GM23248 (cell line): ENCODE measurements at regions not wholly inside any gene's neighbourhood (a gene's known extent, or its start where the extent isn't known, plus 50 kb on each side); places are given as distances from the start of the nearest gene placed in this dataset.

Source experiments
- DNase-seq: peaks from one replicate; pipeline ENCODE4 v3.0.0-alpha.2; 2015
- H2AFZ ChIP-seq: fragments of 200-600 bp; sonication (generic); 2 replicates; pipeline ENCODE4 v1.6.1; 2016; ENCODE audit warnings: antibody characterized with exemption
- H3F3A ChIP-seq: fragments of 200-600 bp; sonication (generic); 2 replicates; pipeline ENCODE4 v1.6.1; 2016; ENCODE audit warnings: mild to moderate bottlenecking, antibody characterized with exemption, mixed run types; ENCODE audit not compliant: insufficient read depth
- H3K27ac ChIP-seq: fragments of 200-600 bp; sonication (generic); 2 replicates; pipeline ENCODE4 v1.5.1; 2016; ENCODE audit warnings: mild to moderate bottlenecking
- H3K27me3 ChIP-seq: fragments of 200-600 bp; sonication (generic); replicated peaks from 2 replicates; pipeline ENCODE4 v1.6.1; 2016; ENCODE audit warnings: mild to moderate bottlenecking; ENCODE audit not compliant: insufficient read depth
- H3K36me3 ChIP-seq: fragments of 200-600 bp; sonication (generic); 2 replicates; pipeline ENCODE4 v1.6.1; 2016; ENCODE audit warnings: low read depth, mild to moderate bottlenecking
- H3K4me1 ChIP-seq: fragments of 200-600 bp; sonication (generic); 2 replicates; pipeline ENCODE4 v1.6.1; 2016; ENCODE audit warnings: mild to moderate bottlenecking; ENCODE audit not compliant: insufficient read depth
- H3K4me2 ChIP-seq: fragments of 200-600 bp; sonication (generic); one replicate; pipeline ENCODE4 v1.6.1; 2016; ENCODE audit warnings: mild to moderate bottlenecking; ENCODE audit not compliant: unreplicated experiment
- H3K4me3 ChIP-seq: fragments of 200-600 bp; sonication (generic); 2 replicates; pipeline ENCODE4 v1.5.1; 2016; ENCODE audit warnings: mild to moderate bottlenecking
- H3K79me2 ChIP-seq: fragments of 200-600 bp; sonication (generic); 2 replicates; pipeline ENCODE4 v1.6.1; 2016; ENCODE audit warnings: mild to moderate bottlenecking; ENCODE audit not compliant: insufficient read depth
- H3K9ac ChIP-seq: fragments of 200-600 bp; sonication (generic); 2 replicates; pipeline ENCODE4 v1.6.1; 2016; ENCODE audit warnings: mild to moderate bottlenecking
- H3K9me2 ChIP-seq: fragments of 200-600 bp; sonication (generic); 2 replicates; pipeline ENCODE4 v1.6.1; 2016; ENCODE audit warnings: mixed run types, mild to moderate bottlenecking, moderate library complexity; ENCODE audit not compliant: insufficient read depth
- H3K9me3 ChIP-seq: fragments of 200-600 bp; sonication (generic); one replicate; pipeline ENCODE4 v1.6.1; 2017; ENCODE audit warnings: low read depth
- H4K20me1 ChIP-seq: fragments of 200-600 bp; sonication (generic); 2 replicates; pipeline ENCODE4 v1.6.0; 2016; ENCODE audit not compliant: insufficient read depth
- EZH2 ChIP-seq: fragments of 200-600 bp; sonication (generic); IDR thresholded peaks from 2 replicates; pipeline ENCODE4 v1.6.1; 2018; ENCODE audit warnings: antibody characterized with exemption, mild to moderate bottlenecking; ENCODE audit not compliant: insufficient read depth, poor library complexity, severe bottlenecking
- EZH2phosphoT487 ChIP-seq: fragments of 200-600 bp; sonication (generic); IDR thresholded peaks from 2 replicates; pipeline ENCODE4 v1.6.1; 2018; ENCODE audit warnings: antibody characterized with exemption, moderate library complexity, mild to moderate bottlenecking, low read depth; ENCODE audit not compliant: insufficient read depth
- WGBS, 2 experiments: methylation state at CpG; one replicate each; pipeline ENCODE4 v1.1.6; 2015 to 2017; ENCODE audit warnings: low lambda C conversion rate in 2 of 2, low coverage in 1 of 2; ENCODE audit errors: missing lambda C conversion rate in 2 of 2; 5-methylcytosine and 5-hydroxymethylcytosine counted together
- in situ Hi-C: fragments of 300-500 bp; cut with MboI; formaldehyde crosslinking; loops from 2 replicates; pipeline ENCODE4 v1.15.0; 2020

DNA sequence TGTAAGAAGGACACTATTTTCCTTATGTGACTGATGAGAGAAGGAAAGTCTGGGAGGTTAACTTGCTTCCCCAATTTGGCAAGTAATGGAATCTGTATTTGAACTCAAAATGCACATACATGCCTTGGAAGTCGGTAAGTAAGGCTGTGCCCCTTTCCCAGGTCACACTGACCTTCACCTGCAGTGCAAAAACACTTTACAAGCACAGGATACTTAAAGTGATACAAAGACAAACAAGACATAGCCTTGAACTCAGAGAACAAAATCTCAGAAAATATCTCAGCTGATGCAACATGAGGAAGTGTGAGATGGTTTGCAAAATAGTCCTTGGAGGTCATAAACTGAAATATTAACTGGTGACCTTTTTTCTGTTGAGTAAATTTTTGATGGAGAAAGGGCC is 251.1 kb downstream of the RAB38 start:
- no peak overlapping the region for H3K4me2 ChIP-seq
- H3K9me3 ChIP-seq: no peaks in the 10 kb centered on the region
- no peak overlapping the region for H2AFZ ChIP-seq
- DNase-seq: no peak
- H3K9me2 ChIP-seq: no peaks in the 10 kb centered on the region
- H3F3A ChIP-seq: 0 out of 2 replicates have a peak, but pooled peaks cover 4% of the 10 kb centered on the region
- H3K4me1 ChIP-seq: peaks cover 8% of the 10 kb centered on the region
- H3K9ac ChIP-seq: no peak overlapping the region
- no peaks in the 10 kb centered on the region for H4K20me1 ChIP-seq
- in situ Hi-C loops: no loop called here
- H3K27ac ChIP-seq: no peak overlapping the region
- no peak overlapping the region for H3K4me3 ChIP-seq
- no peaks in the 10 kb centered on the region for H3K36me3 ChIP-seq
- 32 to 44% methylated on average over 1 of the region's 1 CpG for WGBS, 2 experiments
- H3K79me2 ChIP-seq: no peaks in the 10 kb centered on the region
- H3K27me3 ChIP-seq: no peaks in the 10 kb centered on the region
- TF ChIP-seq EZH2 (no peak), EZH2phosphoT487 (no peak)

DNA sequence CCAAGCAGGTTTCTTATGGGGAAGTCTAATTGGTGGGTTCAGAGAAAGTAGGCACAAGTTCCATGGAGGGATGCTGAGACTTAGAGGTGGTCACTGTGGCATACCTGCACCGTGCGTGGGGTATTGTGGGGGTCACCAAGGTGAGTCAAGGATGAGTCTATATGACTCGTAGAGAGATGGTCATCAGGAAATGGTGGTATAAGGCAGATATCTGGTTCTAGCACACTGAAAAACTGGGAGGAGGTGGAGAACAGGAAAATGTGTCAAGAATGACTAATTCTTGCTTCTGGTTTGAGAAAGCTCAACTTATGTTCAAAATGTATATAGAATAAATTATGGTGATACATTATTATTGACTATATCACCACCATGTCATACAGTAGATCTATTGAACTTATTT is 258.1 kb downstream of the RAB38 start:
- in situ Hi-C loops: no loop called here
- no peak overlapping the region for H3K27ac ChIP-seq
- no peak overlapping the region for H3K9ac ChIP-seq
- TF ChIP-seq EZH2: no peak
- no peak for TF ChIP-seq EZH2phosphoT487
- no peaks in the 10 kb centered on the region for H3K9me2 ChIP-seq
- H2AFZ ChIP-seq: no peak overlapping the region
- H3K36me3 ChIP-seq: no peaks in the 10 kb centered on the region
- H3K4me2 ChIP-seq: no peak overlapping the region
- DNase-seq: no peak
- H3K4me3 ChIP-seq: no peak overlapping the region
- no peaks in the 10 kb centered on the region for H3K9me3 ChIP-seq
- H3K27me3 ChIP-seq: no peaks in the 10 kb centered on the region
- no peaks in the 10 kb centered on the region for H3K79me2 ChIP-seq
- H4K20me1 ChIP-seq: no peaks in the 10 kb centered on the region
- WGBS, 2 experiments: 8 to 20% methylated on average over 3 of the region's 3 CpGs
- H3K4me1 ChIP-seq: no peaks in the 10 kb centered on the region
- H3F3A ChIP-seq: no peaks in the 10 kb centered on the region

DNA sequence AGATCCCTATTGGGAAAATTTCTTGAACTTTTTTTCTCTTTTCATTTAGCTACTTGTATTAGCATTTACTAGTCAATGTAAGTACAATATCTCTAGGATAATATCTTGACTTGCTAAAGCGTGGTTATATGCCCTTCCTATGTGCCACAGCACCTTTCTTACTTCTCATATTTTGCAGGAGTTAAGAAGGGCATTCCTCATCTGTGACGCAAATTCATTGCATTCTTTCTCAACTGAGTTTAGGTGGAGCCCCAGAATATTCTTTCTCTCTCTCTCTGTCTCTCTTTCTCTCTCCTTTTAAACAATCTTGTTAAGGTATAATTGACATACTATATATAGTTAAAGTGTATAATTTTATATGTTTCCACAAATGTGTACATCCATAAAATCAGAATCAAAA is 266.1 kb downstream of the RAB38 start:
- WGBS, 2 experiments: 57 to 63% methylated on average over 2 of the region's 2 CpGs

DNA sequence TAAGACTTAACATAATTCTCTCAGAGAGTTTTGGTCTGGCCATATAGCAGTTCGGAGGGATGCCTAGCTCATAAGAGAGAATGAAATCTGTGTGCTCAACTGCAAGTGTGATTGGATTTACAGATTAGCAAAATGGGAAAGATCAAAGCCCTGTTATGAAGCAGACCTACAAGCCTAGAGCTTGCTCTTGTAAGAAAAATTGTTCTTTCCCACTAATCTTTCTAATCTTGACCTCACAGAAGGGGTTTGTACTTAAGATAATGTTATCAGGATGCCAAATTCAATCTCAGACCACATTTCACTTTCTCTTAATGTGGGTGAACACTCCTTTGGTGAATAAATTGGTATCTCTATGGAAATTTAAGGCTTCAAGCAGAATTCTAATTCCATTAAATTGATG is 267.2 kb downstream of the RAB38 start:
- Histone ChIP-seq H3K27ac (no peak overlapping the region), H3K4me1 (no peaks in the 10 kb centered on the region), H3K27me3 (no peaks in the 10 kb centered on the region), H3F3A (no peaks in the 10 kb centered on the region), H3K4me3 (no peak overlapping the region), H3K36me3 (no peaks in the 10 kb centered on the region), H2AFZ (no peak overlapping the region), H4K20me1 (no peaks in the 10 kb centered on the region), H3K79me2 (no peaks in the 10 kb centered on the region), H3K9ac (no peak overlapping the region), H3K9me3 (no peaks in the 10 kb centered on the region), H3K4me2 (no peak overlapping the region), H3K9me2 (no peaks in the 10 kb centered on the region)
- 68 to 70% methylated on average over 1 of the region's 1 CpG for WGBS, 2 experiments
- in situ Hi-C loops: no loop called here
- DNase-seq: no peak
- TF ChIP-seq EZH2phosphoT487: no peak
- no peak for TF ChIP-seq EZH2

More for the DNA sequence above, 266.1 kb downstream of the RAB38 start:
- in situ Hi-C loops: no loop called here
- Histone ChIP-seq H3F3A (no peaks in the 10 kb centered on the region), H3K9ac (no peak overlapping the region), H3K27me3 (no peaks in the 10 kb centered on the region), H3K9me3 (no peaks in the 10 kb centered on the region), H3K27ac (no peak overlapping the region), H4K20me1 (no peaks in the 10 kb centered on the region), H3K36me3 (no peaks in the 10 kb centered on the region), H3K4me2 (no peak overlapping the region), H2AFZ (no peak overlapping the region), H3K4me3 (no peak overlapping the region), H3K9me2 (no peaks in the 10 kb centered on the region), H3K79me2 (no peaks in the 10 kb centered on the region), H3K4me1 (no peaks in the 10 kb centered on the region)
- no peak for DNase-seq
- no peak for TF ChIP-seq EZH2
- TF ChIP-seq EZH2phosphoT487: no peak

DNA sequence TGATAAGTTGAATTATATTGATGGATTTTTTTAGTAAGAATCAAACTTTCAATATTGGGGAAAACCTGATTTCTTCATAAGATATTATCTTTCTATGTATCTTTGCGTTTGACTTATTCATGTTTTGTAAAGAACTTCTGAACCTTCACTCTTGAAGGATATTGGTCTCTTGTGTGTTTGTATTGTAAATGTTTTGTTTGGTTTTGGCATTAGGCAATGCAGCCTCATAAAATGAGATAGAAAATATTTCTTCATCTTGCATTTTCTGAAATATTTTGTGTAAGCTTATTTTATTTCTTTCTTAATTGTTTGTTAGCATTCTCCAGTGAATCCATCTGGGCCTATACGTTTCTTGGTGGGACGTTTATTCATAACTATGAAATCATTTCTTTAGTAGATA is 271.9 kb downstream of the RAB38 start:
- 49% methylated on average over 3 of the region's 3 CpGs for WGBS, 2 experiments
- Histone ChIP-seq H3K27me3 (no peaks in the 10 kb centered on the region), H3K4me2 (no peak overlapping the region), H3K9ac (no peak overlapping the region), H3F3A (no peaks in the 10 kb centered on the region), H3K4me1 (no peaks in the 10 kb centered on the region), H3K4me3 (no peak overlapping the region), H3K9me2 (no peaks in the 10 kb centered on the region), H3K9me3 (no peaks in the 10 kb centered on the region), H3K36me3 (no peaks in the 10 kb centered on the region), H2AFZ (no peak overlapping the region), H3K27ac (no peak overlapping the region), H3K79me2 (no peaks in the 10 kb centered on the region), H4K20me1 (no peaks in the 10 kb centered on the region)
- no peak for DNase-seq
- in situ Hi-C loops: no loop called here
- TF ChIP-seq EZH2phosphoT487 (no peak), EZH2 (no peak)
